ENCODE measurements at regions not wholly inside any gene's neighbourhood (a gene's known extent, or its start where the extent isn't known, plus 50 kb on each side); places are given as distances from the start of the nearest gene placed in this dataset.
A peak's percentile ranks its signal among the peaks of the same experiment; 100 is the strongest.

GRCh38 chr2:8451273-8451672 is 230.6 kb upstream of the ID2 start:
- DNase-seq: no peak

- no peak for DNase-seq
These were observed 229.6 kb upstream of the ID2 start for GRCh38 chr2:8452296-8452695.

- no peak for DNase-seq
These were observed 228.6 kb upstream of the ID2 start for GRCh38 chr2:8452979-8453903.

GRCh38 chr2:8453904-8454302 is 228.0 kb upstream of the ID2 start:
- DNase-seq: no peak

- DNase-seq: no peak
These were observed 227.1 kb upstream of the ID2 start for GRCh38 chr2:8454797-8455196.

- DNase-seq: no peak
These were observed 226.4 kb upstream of the ID2 start for GRCh38 chr2:8455236-8456150.

- DNase-seq: no peak
These were observed 225.4 kb upstream of the ID2 start for GRCh38 chr2:8456151-8457091.

- peak; percentile 66 for DNase-seq
These were observed 224.8 kb upstream of the ID2 start for GRCh38 chr2:8457092-8457481.

GRCh38 chr2:8457699-8458502 is 224.0 kb upstream of the ID2 start:
- DNase-seq: peak; percentile 88

- no peak for DNase-seq
These were observed 223.1 kb upstream of the ID2 start for GRCh38 chr2:8458503-8459459.

- DNase-seq: no peak
These were observed 222.4 kb upstream of the ID2 start for GRCh38 chr2:8459474-8459873.

- DNase-seq: no peak
These were observed 220.5 kb upstream of the ID2 start for GRCh38 chr2:8461341-8461740.

GRCh38 chr2:8462280-8462679 is 219.6 kb upstream of the ID2 start:
- no peak for DNase-seq

- DNase-seq: no peak
These were observed 218.8 kb upstream of the ID2 start for GRCh38 chr2:8462899-8463648.

- DNase-seq: no peak
These were observed 216.3 kb upstream of the ID2 start for GRCh38 chr2:8465560-8465959.

GRCh38 chr2:8469709-8470493 is 212.0 kb upstream of the ID2 start:
- DNase-seq: no peak

- no peak for DNase-seq
These were observed 209.1 kb upstream of the ID2 start for GRCh38 chr2:8472545-8473323.
